Testis (tissue), 2 donors: ENCODE measurements at regions not wholly inside any gene's neighbourhood (a gene's known extent, or its start where the extent isn't known, plus 50 kb on each side); places are given as distances from the start of the nearest gene placed in this dataset.

Source experiments
- POLR2A ChIP-seq: fragments of 450-650 bp; IDR thresholded peaks from one replicate; pipeline ENCODE4 v1.6.1; 2017; ENCODE audit warnings: antibody characterized with exemption, mild to moderate bottlenecking, moderate library complexity
- TF ChIP-seq, protein P1 (sequence below), 3 experiments: fragments of 450-650 bp in 2 of 3; fragments of 200-600 bp in 1 of 3; sonication (generic) in 1 of 3; IDR thresholded peaks; one replicate each; pipeline ENCODE4 v1.5.1; 2016 to 2019; ENCODE audit warnings: antibody characterized with exemption in 3 of 3, mild to moderate bottlenecking in 2 of 3, moderate library complexity in 1 of 3

GRCh38 chr14:38412654-38413053, 156.8 kb upstream of the CLEC14A start:
- TF ChIP-seq, protein P1, sequence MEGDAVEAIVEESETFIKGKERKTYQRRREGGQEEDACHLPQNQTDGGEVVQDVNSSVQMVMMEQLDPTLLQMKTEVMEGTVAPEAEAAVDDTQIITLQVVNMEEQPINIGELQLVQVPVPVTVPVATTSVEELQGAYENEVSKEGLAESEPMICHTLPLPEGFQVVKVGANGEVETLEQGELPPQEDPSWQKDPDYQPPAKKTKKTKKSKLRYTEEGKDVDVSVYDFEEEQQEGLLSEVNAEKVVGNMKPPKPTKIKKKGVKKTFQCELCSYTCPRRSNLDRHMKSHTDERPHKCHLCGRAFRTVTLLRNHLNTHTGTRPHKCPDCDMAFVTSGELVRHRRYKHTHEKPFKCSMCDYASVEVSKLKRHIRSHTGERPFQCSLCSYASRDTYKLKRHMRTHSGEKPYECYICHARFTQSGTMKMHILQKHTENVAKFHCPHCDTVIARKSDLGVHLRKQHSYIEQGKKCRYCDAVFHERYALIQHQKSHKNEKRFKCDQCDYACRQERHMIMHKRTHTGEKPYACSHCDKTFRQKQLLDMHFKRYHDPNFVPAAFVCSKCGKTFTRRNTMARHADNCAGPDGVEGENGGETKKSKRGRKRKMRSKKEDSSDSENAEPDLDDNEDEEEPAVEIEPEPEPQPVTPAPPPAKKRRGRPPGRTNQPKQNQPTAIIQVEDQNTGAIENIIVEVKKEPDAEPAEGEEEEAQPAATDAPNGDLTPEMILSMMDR (IDR thresholded peaks at IDR 0.05) = no peak
- TF ChIP-seq POLR2A = no peak
